Activated CD4-positive, alpha-beta T cell treated with anti-CD3 and anti-CD28 coated beads for 48 hours (primary cell): ENCODE measurements at regions not wholly inside any gene's neighbourhood (a gene's known extent, or its start where the extent isn't known, plus 50 kb on each side); places are given as distances from the start of the nearest gene placed in this dataset.

Source experiments
- DNase-seq: peaks from one replicate; pipeline ENCODE4 v3.0.0-alpha.2; 2020

GRCh38 chr2:5845798-5846330, 153.7 kb downstream of the SOX11 start:
- DNase-seq: no peak

GRCh38 chr2:5846881-5847280, 154.7 kb downstream of the SOX11 start:
- DNase-seq: no peak

- DNase-seq: no peak
Measured at GRCh38 chr2:5849562-5849961, 157.4 kb downstream of the SOX11 start.

GRCh38 chr2:5851410-5851809, 159.2 kb downstream of the SOX11 start:
- DNase-seq: no peak

GRCh38 chr2:5854797-5855196, 162.6 kb downstream of the SOX11 start:
- DNase-seq: no peak

- no peak for DNase-seq
Measured at GRCh38 chr2:5867056-5867455, 174.9 kb downstream of the SOX11 start.

GRCh38 chr2:5868931-5869330, 176.7 kb downstream of the SOX11 start:
- no peak for DNase-seq

GRCh38 chr2:5869936-5870335, 177.8 kb downstream of the SOX11 start:
- no peak for DNase-seq

GRCh38 chr2:5877360-5877759, 185.2 kb downstream of the SOX11 start:
- no peak for DNase-seq

GRCh38 chr2:5885451-5886173, 193.4 kb downstream of the SOX11 start:
- DNase-seq: no peak

GRCh38 chr2:5886462-5886861, 194.3 kb downstream of the SOX11 start:
- no peak for DNase-seq

- DNase-seq: no peak
Measured at GRCh38 chr2:5888126-5888525, 195.9 kb downstream of the SOX11 start.

GRCh38 chr2:5889519-5889918, 197.3 kb downstream of the SOX11 start:
- no peak for DNase-seq

- no peak for DNase-seq
Measured at GRCh38 chr2:5894355-5894754, 202.2 kb downstream of the SOX11 start.

- DNase-seq: no peak
Measured at GRCh38 chr2:5895284-5895683, 203.1 kb downstream of the SOX11 start.

GRCh38 chr2:5897249-5897648, 205.1 kb downstream of the SOX11 start:
- DNase-seq: no peak

GRCh38 chr2:5898667-5899066, 206.5 kb downstream of the SOX11 start:
- no peak for DNase-seq

GRCh38 chr2:5905661-5906060, 213.5 kb downstream of the SOX11 start:
- no peak for DNase-seq

GRCh38 chr2:5908071-5908470, 215.9 kb downstream of the SOX11 start:
- no peak for DNase-seq

GRCh38 chr2:5911718-5912117, 219.5 kb downstream of the SOX11 start:
- no peak for DNase-seq

- DNase-seq: no peak
Measured at GRCh38 chr2:5913711-5914395, 221.7 kb downstream of the SOX11 start.

- DNase-seq: no peak
Measured at GRCh38 chr2:5914811-5915611, 222.8 kb downstream of the SOX11 start.

GRCh38 chr2:5915881-5916310, 223.7 kb downstream of the SOX11 start:
- DNase-seq: peak; percentile 29
